ENCODE measurements at regions not wholly inside any gene's neighbourhood (a gene's known extent, or its start where the extent isn't known, plus 50 kb on each side); places are given as distances from the start of the nearest gene placed in this dataset.
"Not testable (repeated sequence)": the region's sequence is repeated elsewhere in the genome, so short reads cannot be mapped to it uniquely, and the experiment has no call there.

DNA sequence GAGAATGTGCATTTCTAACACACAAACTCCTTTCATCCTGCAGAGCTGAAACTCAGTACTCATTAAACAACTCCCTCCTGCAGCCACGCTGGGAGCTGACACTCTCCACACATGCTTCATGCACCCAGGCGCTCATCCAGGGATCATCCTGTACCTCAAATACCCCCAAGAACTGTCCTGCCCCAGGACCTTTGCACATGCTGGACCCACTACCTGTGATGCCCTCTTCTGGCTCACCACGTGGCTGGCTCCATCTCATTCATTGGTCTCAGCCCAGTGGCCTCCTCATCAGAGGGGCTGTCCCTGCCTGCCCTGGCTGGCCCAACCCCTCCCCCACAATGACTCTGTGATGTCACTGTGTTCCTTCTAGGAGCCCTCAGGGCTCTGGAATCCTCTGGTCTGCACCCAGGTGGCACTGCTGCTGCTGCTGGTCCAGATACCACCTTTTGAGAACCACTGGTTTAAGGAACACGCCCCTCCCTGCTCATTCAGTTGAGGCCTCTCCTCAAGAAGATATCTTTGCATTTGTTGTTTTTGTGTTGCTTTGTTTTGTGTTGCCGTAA is 160.9 kb upstream of the FOXF1 start:
- DNase-seq: no peak

DNA sequence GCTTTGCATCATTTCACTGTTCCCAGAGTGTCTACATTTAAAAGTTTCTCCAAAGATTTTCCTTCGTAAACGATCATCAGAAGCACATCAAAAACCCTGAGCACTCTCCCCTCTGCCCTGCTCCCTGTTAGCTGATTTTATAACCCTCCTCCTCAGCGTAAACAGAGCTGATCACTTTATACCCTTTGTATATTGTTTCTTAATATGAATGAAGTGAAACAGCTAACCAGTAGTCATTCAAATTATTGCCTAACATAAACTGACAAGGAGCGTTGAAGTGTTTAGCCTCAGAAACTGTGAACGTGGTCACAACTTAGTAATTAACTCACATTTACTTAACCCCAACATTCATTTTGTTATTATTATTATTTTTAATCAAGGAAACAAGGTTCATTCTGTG is 160.0 kb upstream of the FOXF1 start:
- no peak for DNase-seq

DNA sequence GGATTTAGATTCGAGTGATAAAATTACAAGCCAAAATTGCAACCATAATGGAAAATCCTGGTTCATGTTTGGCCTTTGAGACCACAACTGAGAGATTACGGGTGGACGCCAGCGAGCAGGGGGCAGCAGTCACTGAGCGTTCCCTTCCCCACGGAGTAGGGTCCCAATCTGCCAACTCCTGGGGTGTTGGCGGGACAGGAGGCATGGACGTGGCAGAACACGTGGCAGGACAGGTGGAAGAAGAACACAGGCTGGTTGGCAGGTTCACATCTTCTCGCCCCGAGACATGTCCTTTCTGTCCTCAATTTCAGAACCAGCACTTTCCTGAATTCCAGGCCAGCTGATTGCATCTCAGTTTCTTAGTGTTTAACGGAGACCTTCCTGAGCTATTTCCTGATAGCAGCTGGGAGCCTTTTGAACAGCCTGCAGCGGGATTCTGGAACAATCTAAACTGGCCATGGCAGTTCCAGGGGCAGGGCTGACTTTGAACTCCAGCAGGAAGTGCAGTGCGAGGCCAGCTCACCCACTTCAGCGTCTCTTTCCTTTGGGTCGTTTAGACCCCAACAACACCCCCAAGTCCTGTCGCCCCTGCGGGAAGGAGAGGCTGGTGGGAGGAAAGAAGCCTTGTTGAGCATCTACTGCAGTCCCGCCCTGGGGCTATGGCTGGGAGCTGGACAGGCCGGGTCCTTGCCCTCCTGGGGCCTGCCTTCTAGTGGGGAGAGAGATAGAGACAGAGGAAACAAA is 159.1 kb upstream of the FOXF1 start:
- no peak for DNase-seq

DNA sequence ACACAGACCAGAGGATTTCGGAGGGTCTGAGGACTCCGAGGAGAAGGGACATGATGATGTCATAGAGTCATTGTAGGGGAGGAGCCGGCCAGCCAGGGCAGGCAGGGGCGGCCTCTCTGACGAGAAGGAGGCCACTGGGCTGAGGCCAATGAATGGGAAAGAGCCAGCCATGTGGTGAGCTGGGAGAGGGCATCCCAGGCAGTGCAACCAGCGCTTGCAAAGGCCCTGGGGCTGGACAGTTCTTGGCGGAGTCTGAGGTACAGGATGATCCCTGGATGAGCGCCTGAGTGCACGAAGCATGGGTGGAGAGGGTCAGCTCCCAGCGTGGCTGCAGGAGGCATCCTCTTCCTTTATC is 158.6 kb upstream of the FOXF1 start:
- DNase-seq: not testable (repeated sequence)

DNA sequence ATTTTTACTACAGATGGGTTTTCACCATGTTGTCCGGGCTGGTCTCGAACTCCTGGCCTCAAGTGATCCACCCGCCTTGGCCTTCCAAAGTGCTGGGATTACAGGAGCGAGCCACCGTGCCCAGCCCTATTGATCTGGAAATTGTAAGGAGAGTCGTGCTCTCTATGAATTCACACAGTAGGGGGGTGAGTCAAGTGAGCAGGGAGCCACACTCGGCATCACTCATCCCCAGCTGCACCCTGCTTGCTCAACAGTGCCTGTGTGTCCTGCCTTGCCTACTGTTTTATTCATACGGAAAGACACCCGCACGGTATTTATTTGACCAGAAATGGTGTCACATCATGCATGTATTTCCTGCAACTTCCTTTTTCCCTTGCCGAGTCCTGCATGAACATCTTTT is 157.2 kb upstream of the FOXF1 start:
- no peak for DNase-seq

DNA sequence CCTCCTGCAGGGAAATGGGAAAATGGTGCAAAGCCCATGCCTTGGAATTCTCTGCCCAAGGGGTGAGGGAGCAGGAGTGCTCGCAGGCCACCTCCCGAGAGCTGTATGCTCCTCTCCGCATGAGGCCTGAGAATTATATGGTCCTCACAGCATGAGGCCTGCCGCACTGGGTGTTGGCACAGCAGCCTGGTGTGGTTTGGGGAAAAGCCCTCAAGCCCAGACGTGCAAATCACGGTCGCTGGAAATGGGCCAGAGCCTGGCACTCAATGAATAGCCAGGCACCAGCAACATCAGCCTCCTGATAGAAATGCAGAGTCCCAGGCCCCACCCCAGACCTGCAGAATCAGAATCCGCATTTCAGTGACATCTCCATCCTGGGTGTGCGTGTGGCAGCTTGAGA is 156.4 kb upstream of the FOXF1 start:
- no peak for DNase-seq

DNA sequence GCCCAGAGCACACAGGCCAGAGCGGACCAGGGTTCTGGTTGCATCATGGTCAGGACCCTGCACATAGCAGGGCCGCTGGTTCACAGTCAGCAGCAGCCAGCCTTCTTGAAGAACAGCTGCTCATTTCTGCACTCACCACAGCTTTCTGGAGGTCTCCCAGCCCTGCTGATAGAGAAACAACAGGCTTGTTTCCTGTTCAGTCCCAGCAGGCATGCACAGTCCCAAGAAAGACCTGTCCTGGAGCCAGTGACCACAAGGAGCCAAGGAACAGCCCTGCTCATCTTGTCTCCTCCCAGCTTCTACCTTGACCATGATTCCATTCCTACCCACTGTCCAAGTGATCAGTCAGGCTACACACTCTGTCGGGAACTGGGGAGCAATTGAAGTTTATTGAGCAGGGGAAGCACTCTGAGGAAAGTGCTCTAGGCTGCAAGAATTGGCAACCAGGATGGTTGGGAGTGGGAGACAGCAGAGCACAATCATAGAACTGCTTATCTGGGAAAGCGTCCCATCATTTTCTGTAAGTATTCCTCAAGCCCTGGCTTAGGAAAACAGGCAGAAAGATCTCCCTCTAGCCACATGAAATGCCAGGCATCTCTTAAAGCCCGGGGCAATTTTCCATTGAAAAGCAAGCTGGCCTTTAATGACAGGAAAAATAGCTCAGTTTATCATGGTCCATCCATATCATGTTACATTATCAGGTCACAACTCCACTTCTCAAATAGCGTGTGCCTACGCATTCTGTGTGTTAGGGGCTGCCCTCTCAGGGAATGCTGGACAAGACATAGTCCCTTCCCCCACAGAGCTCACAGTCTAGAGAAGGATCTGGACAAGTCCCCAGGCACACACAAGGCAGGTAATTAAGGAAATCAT is 155.4 kb upstream of the FOXF1 start:
- DNase-seq: no peak

DNA sequence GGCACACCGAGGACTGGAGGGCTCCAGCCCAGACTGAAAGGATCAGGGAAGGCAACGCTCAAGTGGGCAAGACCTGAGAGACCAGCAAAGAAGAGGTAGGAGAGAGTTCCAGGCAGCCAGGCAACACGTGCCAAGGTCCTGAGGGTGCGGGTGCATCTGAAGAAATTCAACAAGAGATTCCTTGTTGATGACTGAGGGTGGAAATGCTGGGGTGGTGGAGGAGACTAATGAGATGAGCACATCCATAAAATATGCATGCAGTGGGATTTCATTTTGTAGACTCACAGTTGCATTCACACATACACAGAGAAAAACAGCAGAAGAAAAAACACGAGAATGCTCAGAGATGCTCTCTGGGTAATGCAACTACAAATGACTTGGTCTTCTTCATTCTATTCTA is 154.8 kb upstream of the FOXF1 start:
- no peak for DNase-seq

DNA sequence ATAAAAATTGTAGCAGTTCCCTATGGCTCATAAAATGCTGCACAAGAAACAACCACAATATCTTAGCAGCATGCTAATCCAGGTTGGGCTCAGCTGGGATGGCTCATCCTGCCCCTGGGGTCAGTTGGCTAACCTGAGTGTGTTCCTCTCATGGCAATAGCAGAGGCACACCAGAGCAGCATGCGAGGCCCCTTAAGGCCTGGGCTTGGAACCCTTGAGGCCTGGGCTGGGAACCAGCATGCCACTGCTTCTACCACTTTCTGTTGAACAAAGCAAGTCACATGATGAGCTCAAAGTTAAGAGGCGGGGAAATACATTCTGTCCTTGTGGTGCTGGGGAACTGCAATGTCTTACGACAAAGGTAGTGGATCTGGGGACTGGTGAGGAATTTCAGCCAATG is 154.4 kb upstream of the FOXF1 start:
- DNase-seq: no peak

DNA sequence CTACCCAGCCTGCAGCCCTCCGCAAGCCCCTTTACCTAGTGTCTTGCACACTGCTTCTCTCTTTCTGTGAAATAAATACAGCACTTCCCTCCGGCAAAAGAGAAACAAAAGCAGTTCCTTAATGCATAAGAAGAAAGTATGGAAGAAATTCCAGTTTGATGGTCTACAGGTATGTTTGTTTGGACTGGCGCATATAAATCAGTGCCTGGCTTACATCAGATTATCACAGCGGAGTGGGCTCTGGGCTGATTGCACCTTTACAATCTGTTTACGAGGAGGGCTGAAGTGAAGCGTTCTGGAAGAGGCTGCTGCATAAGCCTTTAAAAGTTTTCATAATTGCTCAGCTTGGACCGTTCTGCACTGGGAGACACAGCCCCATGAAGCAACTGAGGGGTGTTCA is 153.5 kb upstream of the FOXF1 start:
- DNase-seq: no peak

DNA sequence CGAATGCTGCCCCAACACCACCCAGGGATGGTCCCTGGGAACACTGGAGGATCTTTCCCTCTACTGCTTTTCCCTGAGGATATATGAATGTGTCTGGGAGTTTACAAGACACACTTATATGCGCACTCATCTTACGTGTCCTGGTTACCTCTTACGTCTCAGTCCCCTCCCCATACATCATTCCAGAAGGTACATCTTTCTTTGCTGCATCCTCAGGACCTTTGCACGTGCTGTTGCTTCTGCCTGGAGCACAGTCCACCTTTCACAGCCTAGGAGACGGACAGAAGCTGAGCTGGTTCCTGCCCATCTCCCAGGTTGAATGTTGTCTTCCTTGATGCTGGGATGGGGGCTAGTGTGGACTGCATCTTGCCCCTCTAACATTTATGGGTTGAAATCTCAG is 153.0 kb upstream of the FOXF1 start:
- DNase-seq: no peak

DNA sequence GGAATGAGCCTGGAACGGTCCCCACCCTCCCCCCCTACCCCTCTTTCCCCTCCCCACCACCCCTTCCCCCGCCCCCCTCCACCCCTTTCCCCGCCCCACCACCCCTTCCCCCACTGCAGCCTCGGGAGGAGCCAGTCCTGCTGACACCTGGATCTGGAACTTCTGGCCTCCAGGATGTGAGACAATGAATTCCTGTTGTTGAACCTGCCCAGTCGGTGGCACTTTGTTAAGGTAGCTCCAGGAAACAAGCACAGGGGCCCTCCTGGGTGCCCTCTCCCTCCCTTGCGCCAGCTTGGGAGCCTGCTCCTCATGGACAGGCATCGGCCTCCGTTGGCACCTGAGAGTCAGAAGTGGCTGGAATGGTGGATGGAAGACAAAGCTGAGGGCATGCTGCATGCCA is 152.4 kb upstream of the FOXF1 start:
- no peak for DNase-seq

DNA sequence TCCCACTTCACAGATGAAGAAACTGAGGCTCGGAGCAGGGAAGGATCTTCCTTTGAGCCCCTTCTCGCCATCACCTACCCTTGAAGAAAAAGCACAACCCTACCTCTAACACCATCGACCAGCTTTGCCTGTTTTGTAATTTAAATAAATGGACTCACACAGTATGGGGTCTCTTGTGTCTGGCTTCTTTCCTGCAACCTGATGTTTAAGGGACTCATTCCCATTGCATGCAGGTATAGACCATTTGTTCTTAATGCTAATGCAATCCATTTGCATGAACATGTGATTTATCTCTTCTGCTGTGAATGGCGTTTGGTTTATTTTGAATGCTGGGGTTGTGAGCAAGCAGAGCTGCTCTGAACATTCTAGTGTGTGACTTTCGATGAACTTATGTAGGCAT is 150.8 kb upstream of the FOXF1 start:
- no peak for DNase-seq

DNA sequence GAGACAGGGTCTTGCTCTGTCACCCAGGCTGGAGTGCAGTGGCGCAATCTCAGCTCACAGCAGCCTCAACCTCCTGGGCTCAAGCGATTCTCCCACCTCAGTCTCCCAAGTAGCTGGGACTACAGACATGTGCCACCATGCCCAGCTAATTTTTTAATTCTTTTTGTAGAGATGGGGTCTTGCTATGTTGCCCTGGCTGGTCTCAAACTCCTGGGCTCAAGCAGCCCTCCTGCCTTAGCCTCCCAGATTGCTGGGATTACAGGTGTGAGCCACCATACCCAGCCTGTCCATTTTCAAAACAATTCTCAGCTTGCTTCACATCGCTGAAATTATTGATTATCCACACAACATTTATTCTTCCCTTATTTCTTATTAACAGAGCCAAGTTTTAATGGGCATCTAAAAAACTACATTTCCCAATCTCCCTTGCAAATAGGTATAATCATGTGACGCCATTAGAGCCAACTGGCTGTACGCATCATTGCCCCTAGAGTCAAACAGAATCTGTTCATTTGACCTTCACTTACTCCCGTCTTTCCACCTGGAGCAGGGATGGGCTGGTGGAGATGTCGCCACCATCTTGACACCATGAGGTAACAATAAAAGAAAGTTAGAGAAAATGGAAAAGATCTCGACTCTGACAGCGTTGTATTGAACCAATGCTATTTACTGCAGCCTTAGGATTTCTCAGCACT is 148.0 kb upstream of the FOXF1 start:
- DNase-seq: no peak

DNA sequence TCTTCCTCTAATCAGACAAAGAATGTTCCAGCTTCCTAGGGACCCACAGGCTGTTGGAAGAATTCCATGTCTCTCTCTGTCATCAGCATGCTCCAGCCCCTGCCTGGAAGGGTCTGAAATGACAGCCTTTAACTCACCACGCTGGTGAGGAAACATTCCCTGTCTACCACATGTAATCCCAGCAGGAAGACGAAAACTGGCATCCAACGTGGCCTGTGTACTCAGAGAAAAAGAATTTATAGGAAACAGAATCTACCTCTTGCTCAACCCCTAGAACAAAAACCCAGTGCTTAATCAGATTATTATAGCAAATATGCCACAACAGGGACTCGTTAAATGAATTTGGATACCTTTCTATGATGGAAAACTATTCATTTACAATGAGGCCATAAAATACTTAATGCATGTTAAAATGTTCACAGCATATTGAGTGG is 147.3 kb upstream of the FOXF1 start:
- DNase-seq: no peak

DNA sequence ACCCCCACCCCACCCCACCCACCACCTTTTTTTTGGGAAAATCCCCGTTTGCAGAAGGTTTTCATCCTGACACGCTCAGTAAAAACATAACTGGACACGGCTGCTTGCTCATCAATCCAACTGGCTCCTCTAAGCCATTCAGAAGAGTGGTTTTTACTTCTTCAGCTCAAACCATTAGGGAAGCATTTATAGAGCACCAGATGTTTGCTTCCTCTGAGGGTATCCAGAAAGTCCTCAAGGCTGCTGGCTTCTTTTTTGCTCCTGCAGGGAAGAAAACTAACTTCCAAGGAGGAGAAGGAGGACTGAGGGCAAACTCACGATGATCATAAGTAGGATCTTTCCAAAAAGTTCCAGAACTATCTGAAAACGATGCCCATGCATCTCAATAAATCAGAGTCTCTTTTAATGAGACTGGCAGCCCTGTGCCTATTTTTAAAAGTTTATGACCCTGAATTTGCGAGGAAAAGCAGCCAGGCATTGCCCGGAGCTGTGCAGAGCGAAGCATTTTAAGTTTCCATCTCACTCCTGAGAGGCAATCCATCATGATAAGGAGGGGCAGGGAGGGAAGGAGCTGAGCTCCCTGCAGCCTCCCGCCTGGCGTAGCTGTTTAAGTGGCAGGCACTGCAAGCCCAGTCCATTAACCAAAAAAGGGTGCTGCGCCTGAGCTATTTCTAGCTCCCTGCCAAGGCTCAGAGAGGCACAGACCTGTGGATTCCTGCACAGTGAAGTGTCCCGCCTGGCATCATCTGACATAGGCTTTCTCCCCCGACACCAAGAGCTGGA is 146.3 kb upstream of the FOXF1 start:
- DNase-seq: peak; percentile 50

DNA sequence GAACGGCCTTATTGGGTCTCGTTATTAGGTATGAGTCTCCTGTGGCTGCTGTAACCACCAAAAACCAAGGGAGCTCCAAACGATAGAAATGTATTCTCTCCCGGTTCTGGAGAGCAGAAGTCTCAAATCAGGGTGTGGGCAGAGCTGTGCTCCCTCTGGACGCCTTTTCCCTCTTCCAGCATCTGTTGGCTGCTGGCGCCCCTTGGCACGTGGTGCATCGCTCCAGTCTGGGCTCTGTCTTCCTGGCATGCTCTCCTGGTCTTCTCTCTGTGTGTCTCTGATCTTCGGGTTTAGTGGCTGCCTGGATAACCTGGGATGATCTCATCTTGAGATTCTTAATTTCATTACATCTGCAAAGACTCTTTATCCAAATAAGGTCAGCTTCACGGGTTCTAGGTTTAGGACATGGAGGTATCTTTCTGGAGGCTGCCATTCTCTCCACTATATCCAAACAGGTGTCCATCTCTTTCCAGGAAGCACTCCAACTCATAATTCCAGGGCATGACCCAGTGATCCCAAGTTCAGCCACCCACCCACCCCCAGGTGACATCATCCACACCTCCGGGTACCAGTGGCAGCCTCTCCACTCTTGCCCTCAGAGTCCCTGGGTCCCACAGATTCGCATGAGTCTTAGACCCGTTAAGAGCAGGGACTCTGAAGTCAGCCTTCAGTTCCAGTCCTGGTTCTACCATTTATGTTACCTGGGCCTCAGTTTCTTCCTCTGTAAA is 145.5 kb upstream of the FOXF1 start:
- DNase-seq: no peak

DNA sequence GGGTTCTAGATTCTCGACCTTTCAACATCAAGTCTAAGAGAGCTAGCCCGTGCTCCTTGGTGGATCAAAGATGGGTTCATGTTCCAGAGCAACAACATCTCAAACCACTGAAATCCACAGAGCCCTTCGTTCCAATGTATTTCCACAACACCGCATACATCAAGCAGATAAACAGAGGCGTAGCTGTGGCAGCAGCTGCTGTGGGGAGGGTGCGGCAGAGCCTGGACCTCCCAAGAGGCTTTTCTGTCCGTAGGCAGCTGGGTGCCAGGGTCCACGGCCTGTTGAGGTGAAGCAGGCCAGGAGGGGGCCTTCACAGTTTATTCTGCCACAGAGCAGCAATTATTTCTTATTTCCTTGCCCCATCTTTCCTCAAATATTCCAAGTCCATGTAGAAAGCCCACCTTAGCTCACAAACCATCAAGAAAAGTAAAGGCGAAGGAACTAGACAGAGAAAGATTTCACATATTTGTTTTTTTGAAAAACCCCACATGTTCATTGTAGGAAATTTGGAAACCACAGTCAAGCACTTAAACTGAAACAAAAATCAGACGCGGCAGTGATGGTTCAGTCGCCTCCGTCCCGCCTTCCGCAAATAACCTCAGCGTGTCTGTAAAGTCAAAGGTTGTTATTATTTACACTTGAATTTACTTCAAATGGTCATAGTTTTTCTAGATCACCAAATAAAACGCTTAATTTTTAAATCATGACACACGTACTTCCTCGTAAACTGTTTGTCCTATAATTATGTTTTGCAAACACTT is 144.6 kb upstream of the FOXF1 start:
- no peak for DNase-seq

DNA sequence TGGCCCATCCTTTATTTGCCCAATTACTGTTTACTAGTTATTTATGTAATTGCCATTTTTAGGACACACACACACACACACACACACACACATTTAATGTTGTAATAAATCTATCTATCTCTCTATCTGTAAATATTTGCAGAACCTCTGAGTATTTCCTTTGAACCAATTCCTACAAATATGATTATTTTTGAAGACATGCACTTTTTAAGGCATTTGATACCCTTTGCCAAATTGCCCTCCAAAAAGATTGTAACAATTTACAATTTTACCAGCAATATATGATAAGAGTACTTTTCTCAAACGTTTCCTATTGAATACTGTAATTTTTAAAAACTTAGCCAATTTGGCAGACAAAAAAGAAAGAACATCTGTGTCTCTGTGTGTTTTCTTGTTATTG is 143.8 kb upstream of the FOXF1 start:
- DNase-seq: no peak

DNA sequence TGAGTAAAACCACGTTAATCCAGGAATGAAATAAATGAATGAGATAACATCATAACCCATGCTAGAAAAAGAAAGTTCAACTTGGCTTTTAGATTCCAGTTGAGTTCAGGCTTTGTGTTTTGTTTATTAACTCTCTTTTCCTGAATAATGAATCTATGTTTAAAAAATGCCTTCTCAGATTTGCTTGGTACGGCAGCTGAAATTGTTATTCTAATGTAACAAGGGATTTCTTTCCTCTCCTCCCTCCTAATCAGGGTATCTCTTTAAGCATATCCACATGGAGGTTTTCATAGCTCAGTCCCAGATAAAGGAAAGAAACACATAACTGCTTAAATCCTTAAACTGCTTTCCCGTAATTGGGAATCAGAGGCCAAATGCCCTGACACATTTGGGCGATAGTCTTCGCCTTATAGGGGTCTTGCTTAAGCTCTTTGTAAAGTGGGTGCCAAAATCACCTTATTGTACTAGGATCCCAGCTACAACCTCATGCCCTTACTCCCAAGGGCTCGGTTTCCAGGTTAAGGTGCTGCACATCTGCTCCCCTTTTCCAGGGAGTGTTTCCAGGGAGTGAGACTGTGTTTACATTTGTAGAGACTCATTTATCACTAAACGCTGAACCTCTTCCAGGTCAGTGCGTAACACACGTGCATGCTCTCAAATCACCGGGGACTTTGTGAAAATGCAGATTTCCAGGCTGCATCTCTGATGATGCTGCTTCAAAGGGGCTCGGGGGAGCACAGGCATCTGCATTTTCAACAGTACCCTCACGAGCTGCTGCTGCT is 142.8 kb upstream of the FOXF1 start:
- no peak for DNase-seq
